Breast epithelium (tissue), 4 donors: ENCODE measurements at regions not wholly inside any gene's neighbourhood (a gene's known extent, or its start where the extent isn't known, plus 50 kb on each side); places are given as distances from the start of the nearest gene placed in this dataset.

Experiments
- DNase-seq, 2 donors: peaks; one replicate each; pipeline ENCODE4 v3.0.0-alpha.2; 2019; ENCODE audit warnings: low spot score in 2 of 2
- H3K27ac ChIP-seq, 2 donors: fragments of 200-600 bp; sonication (generic) in 1 of 2; one replicate each; pipeline ENCODE4 v1.5.1; 2016 to 2019; ENCODE audit warnings: mild to moderate bottlenecking in 1 of 2
- H3K27me3 ChIP-seq, 2 donors: fragments of 200-600 bp; sonication (generic) in 1 of 2; one replicate each; pipeline versions ENCODE4 v1.5.1 to v1.6.0; 2017 to 2019; ENCODE audit warnings: control low read depth in 1 of 2, mild to moderate bottlenecking in 1 of 2
- H3K36me3 ChIP-seq: fragments of 200-600 bp; one replicate; pipeline ENCODE4 v1.5.1; 2019
- H3K4me1 ChIP-seq, 2 donors: fragments of 200-600 bp; sonication (generic); one replicate each; pipeline ENCODE4 v1.5.1; 2016 to 2019; ENCODE audit warnings: control low read depth in 1 of 2
- H3K4me3 ChIP-seq, 3 donors: fragments of 200-600 bp; sonication (generic); 1 replicate in 2 of 3; 2 replicates in 1 of 3; pipeline ENCODE4 v1.5.1; 2016 to 2019; ENCODE audit warnings: mild to moderate bottlenecking in 3 of 3, moderate library complexity in 2 of 3
- H3K9me3 ChIP-seq, 2 donors: fragments of 200-600 bp; sonication (generic) in 1 of 2; one replicate each; pipeline ENCODE4 v1.5.1; 2016 to 2019; ENCODE audit warnings: control low read depth in 1 of 2
- CTCF ChIP-seq, 3 donors: fragments of 450-650 bp; IDR thresholded peaks; one replicate each; pipeline ENCODE4 v1.5.1; 2016 to 2017; ENCODE audit warnings: antibody characterized with exemption in 3 of 3, mild to moderate bottlenecking in 3 of 3, moderate library complexity in 3 of 3
- POLR2A ChIP-seq: fragments of 450-650 bp; IDR thresholded peaks from one replicate; pipeline ENCODE4 v1.6.1; 2016; ENCODE audit warnings: antibody characterized with exemption, mild to moderate bottlenecking, moderate library complexity
- POLR2AphosphoS5 ChIP-seq, 3 donors: sonication (generic); formaldehyde crosslinking; IDR thresholded peaks; one replicate each; pipeline ENCODE4 v1.6.1; 2017; ENCODE audit warnings: antibody characterized with exemption in 3 of 3
- intact Hi-C: fragments of 100-400 bp; cut with DNase I; formaldehyde crosslinking; loops from one replicate; pipeline ENCODE4 v1.15.1; 2023; ENCODE audit warnings: low total_unique reads

GRCh38 chr9:650362-650761, 191.1 kb upstream of the DMRT1 start:
- no peaks in the 10 kb centered on the region for H3K9me3 ChIP-seq
- no peaks in the 10 kb centered on the region for H3K4me1 ChIP-seq
- intact Hi-C loops, result no loop called here
- no peaks in the 10 kb centered on the region for H3K27me3 ChIP-seq
- peak overlapping the region in 1 of 3 donors; percentile 17 for H3K4me3 ChIP-seq
- peak overlapping the region in 1 of 2 donors; percentile 17 for H3K27ac ChIP-seq
- H3K36me3 ChIP-seq, result no peaks in the 10 kb centered on the region
- no peak for TF ChIP-seq POLR2A
- no peak for TF ChIP-seq CTCF (IDR thresholded peaks at IDR 0.05)
- TF ChIP-seq POLR2AphosphoS5 (IDR thresholded peaks at IDR 0.05), result no peak
- no peak for DNase-seq

GRCh38 chr9:651371-651770, 190.1 kb upstream of the DMRT1 start:
- H3K4me1 ChIP-seq, result no peaks in the 10 kb centered on the region
- DNase-seq, result no peak
- no peaks in the 10 kb centered on the region for H3K36me3 ChIP-seq
- no peak overlapping the region for H3K4me3 ChIP-seq
- TF ChIP-seq CTCF (IDR thresholded peaks at IDR 0.05) (no peak), POLR2A (no peak), POLR2AphosphoS5 (IDR thresholded peaks at IDR 0.05) (no peak)
- no peaks in the 10 kb centered on the region for H3K9me3 ChIP-seq
- H3K27ac ChIP-seq, result no peak overlapping the region
- intact Hi-C loops, result no loop called here
- H3K27me3 ChIP-seq, result no peaks in the 10 kb centered on the region

DNA sequence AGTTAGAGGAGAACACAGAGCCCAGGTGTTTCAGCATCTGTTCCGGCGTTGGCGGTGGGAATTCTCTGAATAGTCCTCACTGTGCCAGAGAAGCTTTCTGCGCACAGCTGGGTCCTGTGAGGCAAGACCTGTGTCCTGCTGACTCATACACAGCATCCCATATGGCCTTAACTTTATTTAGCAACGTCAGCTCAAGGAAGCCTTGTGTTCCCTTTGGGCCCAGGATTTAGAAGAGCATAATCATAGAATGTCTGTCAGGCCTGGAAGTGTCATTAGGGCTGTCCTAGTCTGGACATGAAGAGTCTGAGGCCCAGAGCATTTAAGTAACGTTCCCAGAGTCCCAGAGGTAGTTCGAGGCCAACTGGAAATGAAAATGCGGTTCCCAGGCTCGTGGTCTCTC, 188.6 kb upstream of the DMRT1 start:
- TF ChIP-seq POLR2AphosphoS5 (IDR thresholded peaks at IDR 0.05) (peak in 1 of 3 donors; percentile 46), CTCF (IDR thresholded peaks at IDR 0.05) (no peak)
- H3K27ac ChIP-seq, result peak overlapping the region; percentile 4 to 40
- DNase-seq, result no peak
- H3K36me3 ChIP-seq, result no peaks in the 10 kb centered on the region
- H3K4me1 ChIP-seq, result no peaks in the 10 kb centered on the region
- H3K27me3 ChIP-seq, result no peaks in the 10 kb centered on the region
- no peak overlapping the region for H3K4me3 ChIP-seq
- H3K9me3 ChIP-seq, result no peaks in the 10 kb centered on the region
- intact Hi-C loops, result no loop called here

DNA sequence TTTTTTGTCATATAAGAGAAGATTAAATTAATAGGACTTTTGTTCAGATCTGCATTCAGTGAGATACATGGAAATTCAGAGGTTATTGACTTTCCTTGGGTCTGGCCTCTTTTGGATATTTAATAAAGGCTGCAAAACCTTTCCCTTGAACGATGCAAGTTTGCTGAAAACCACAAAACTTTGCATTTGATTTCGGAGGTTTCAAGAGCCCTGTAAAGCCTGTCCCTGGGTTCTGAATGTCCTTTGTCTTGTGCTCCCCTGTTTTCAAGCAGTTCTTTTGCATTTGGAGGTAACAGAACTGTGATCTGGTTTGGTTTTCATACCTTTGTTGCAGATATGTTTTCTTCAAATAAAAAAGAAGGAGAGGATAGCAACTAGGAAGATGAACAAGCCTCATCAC, 188.1 kb upstream of the DMRT1 start:
- intact Hi-C loops, result no loop called here
- DNase-seq, result no peak
- Histone ChIP-seq H3K9me3 (no peaks in the 10 kb centered on the region), H3K4me3 (no peak overlapping the region), H3K27me3 (no peaks in the 10 kb centered on the region), H3K36me3 (no peaks in the 10 kb centered on the region), H3K4me1 (no peaks in the 10 kb centered on the region), H3K27ac (peak overlapping the region; percentile 4 to 40)
- no peak for TF ChIP-seq CTCF (IDR thresholded peaks at IDR 0.05)

- Histone ChIP-seq H3K9me3 (no peaks in the 10 kb centered on the region), H3K27me3 (no peaks in the 10 kb centered on the region), H3K27ac (peak overlapping the region in 1 of 2 donors; percentile 30), H3K36me3 (no peaks in the 10 kb centered on the region), H3K4me1 (no peaks in the 10 kb centered on the region), H3K4me3 (no peak overlapping the region)
- intact Hi-C loops, result no loop called here
- TF ChIP-seq POLR2A, result no peak
- TF ChIP-seq CTCF (IDR thresholded peaks at IDR 0.05), result no peak
- DNase-seq, result no peak
Observed at GRCh38 chr9:653856-654387, 187.6 kb upstream of the DMRT1 start.
